ENCODE measurements at regions not wholly inside any gene's neighbourhood (a gene's known extent, or its start where the extent isn't known, plus 50 kb on each side); places are given as distances from the start of the nearest gene placed in this dataset.

DNA sequence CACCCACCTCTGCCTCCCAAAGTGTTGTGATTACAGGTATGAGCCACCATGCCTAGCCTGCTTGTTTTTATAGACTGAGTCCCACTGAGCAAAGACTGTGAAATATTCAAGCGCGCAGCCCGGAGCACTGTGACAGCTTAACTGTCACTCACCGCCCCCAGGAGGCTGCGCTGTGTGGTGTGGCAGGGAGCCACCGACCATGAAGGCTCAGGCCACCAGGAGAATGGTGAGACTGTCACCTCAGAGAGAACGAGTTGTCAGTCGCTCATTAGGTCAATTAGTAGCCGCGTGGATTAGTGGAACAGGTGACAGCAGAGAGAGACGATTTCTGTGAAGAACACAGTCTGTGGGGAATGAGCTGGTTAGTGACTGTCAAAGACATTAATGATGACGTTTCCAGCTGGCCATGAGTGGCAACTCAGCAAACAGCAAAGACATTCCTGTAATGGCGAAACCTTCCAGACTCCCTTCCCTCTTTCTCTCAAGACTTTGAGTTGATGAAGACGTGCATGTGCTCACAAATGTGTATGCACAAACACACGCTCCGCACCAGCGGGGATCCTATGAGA, 64.5 kb downstream of the CYCS start:
- TF ChIP-seq, protein P1, sequence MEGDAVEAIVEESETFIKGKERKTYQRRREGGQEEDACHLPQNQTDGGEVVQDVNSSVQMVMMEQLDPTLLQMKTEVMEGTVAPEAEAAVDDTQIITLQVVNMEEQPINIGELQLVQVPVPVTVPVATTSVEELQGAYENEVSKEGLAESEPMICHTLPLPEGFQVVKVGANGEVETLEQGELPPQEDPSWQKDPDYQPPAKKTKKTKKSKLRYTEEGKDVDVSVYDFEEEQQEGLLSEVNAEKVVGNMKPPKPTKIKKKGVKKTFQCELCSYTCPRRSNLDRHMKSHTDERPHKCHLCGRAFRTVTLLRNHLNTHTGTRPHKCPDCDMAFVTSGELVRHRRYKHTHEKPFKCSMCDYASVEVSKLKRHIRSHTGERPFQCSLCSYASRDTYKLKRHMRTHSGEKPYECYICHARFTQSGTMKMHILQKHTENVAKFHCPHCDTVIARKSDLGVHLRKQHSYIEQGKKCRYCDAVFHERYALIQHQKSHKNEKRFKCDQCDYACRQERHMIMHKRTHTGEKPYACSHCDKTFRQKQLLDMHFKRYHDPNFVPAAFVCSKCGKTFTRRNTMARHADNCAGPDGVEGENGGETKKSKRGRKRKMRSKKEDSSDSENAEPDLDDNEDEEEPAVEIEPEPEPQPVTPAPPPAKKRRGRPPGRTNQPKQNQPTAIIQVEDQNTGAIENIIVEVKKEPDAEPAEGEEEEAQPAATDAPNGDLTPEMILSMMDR (IDR thresholded peaks at IDR 0.05; ENCODE audit: low read depth, low read length) = no peak
- no peaks in the 10 kb centered on the region for H3K4me1 ChIP-seq (ENCODE audit: low read depth)
- H3K27me3 ChIP-seq = no peaks in the 10 kb centered on the region
- H3K4me3 ChIP-seq = no peak overlapping the region
- H3K36me3 ChIP-seq = no peaks in the 10 kb centered on the region
- H3K27ac ChIP-seq = no peak overlapping the region
- DNase-seq (ENCODE audit: low read depth in 1 of 2, low spot score in 1 of 2) = no peak
- H3K9me3 ChIP-seq (ENCODE audit: low read depth) = no peaks in the 10 kb centered on the region

DNA sequence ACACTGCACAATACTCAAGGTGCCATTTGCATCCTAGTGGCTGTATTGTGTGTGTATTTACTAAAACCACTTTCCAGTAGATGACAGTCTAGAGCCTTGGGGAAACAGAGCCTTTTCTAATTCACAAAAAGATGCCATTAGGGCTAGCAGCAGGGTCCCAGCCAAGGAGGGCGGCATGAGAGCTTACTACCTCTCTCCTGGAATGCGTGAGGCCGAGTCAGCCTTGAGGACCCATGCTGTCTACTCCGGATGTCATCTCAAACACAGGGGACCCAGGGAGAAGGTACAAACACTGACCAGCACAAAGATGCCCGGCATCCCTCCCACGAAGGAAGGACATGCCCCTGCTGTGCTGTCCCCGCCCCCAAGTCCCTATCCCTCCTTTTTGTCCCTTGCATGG, 65.5 kb downstream of the CYCS start:
- H3K27ac ChIP-seq = no peak overlapping the region
- H3K4me3 ChIP-seq = no peak overlapping the region
- TF ChIP-seq, protein P1 (IDR thresholded peaks at IDR 0.05; ENCODE audit: low read depth, low read length) = no peak
- no peak for DNase-seq (ENCODE audit: low read depth in 1 of 2, low spot score in 1 of 2)
- H3K4me1 ChIP-seq (ENCODE audit: low read depth) = no peaks in the 10 kb centered on the region
- no peaks in the 10 kb centered on the region for H3K27me3 ChIP-seq
- no peaks in the 10 kb centered on the region for H3K9me3 ChIP-seq (ENCODE audit: low read depth)
- no peaks in the 10 kb centered on the region for H3K36me3 ChIP-seq

DNA sequence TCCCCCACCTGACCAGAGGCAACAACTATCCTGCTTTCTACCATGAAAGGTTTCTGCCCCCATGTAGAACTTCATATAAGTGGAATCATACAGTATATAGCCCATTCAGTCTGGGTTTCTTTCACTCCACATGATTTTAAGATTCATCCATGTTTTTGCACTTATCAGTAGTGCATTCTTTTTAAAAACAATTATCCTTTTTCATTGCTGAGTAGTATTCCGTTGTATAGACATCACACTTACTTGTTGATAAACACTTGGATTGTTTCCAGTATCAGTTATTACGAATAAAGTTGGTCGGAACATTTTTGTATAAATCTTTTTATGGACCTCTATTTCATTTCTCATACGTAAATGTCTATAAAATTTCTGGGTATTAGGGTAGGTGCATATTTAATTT, 68.7 kb downstream of the CYCS start:
- Histone ChIP-seq H3K4me1 (ENCODE audit: low read depth) (no peaks in the 10 kb centered on the region), H3K27me3 (no peaks in the 10 kb centered on the region), H3K36me3 (no peaks in the 10 kb centered on the region), H3K9me3 (ENCODE audit: low read depth) (no peaks in the 10 kb centered on the region), H3K4me3 (no peak overlapping the region), H3K27ac (no peak overlapping the region)
- TF ChIP-seq, protein P1 (IDR thresholded peaks at IDR 0.05; ENCODE audit: low read depth, low read length) = no peak
- no peak for DNase-seq (ENCODE audit: low read depth in 1 of 2, low spot score in 1 of 2)

DNA sequence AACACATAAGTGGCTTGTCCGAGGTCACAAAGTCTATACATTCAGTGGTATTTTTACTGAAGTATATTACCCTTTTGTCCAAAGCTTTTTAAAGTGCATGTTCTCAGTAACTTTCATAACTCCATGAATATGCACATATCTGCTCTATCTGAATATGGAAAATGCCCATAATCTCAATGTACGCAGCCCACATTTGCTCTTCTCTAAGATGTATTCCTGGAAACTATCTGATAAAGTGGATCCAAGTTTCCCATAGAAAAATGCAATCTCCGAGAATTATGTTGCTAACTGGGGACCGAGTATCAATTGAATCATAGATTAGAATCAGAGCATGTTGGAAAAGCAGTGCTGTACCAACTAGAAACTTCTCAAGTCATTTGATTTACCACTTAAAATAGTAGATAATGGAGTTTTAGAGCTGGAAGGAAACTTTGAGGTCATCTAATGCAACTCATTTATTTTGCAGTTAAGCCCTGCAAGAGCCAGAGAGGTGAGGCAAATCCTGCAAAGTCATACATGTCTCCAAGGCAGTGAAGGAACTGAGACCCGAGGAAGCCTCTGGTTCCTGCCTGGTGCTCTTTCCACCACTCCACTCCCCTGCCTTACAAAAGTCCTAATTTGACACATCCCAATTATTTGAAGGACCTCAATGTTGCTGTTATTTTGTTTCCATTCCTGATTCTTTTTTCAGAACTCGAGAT, 69.4 kb downstream of the CYCS start:
- Histone ChIP-seq H3K9me3 (ENCODE audit: low read depth) (no peaks in the 10 kb centered on the region), H3K27me3 (no peaks in the 10 kb centered on the region), H3K36me3 (no peaks in the 10 kb centered on the region), H3K4me3 (no peak overlapping the region), H3K27ac (no peak overlapping the region), H3K4me1 (ENCODE audit: low read depth) (no peaks in the 10 kb centered on the region)
- DNase-seq (ENCODE audit: low read depth in 1 of 2, low spot score in 1 of 2) = no peak
- TF ChIP-seq, protein P1 (IDR thresholded peaks at IDR 0.05; ENCODE audit: low read depth, low read length) = no peak

DNA sequence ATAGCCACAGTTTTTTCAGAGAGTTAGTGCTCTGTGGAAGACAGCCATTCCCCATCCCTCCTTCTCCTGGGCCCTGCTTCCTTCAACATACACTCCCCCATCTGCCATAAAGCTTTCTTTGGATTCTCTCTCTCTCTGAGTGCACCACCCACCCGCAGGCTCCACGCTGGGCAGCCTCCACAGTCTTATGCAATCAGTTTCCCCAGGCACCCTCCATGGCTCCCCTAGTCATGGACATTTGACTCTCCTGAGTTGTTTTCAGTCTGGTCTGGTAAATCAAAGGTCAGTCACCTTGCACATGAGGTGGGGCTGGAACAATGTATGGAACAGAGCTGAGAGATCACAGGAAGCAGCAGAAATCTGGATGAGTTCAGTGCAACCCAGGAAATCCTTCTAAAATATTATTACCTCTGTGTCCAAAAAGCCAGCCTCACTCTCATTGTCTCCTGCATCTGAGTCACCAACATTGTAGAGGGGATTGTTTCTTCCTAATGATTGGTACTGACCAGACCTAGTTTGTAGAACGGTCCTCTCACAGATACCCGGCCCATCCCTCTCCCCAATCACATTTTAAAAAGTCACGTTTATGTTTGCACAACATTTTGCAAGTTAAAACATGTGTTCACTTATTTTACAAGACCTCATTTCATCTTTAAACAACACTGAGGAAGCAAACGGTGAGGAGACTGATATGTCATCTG, 70.1 kb downstream of the CYCS start:
- no peaks in the 10 kb centered on the region for H3K9me3 ChIP-seq (ENCODE audit: low read depth)
- H3K4me1 ChIP-seq (ENCODE audit: low read depth) = no peaks in the 10 kb centered on the region
- no peak overlapping the region for H3K27ac ChIP-seq
- no peaks in the 10 kb centered on the region for H3K27me3 ChIP-seq
- DNase-seq (ENCODE audit: low read depth in 1 of 2, low spot score in 1 of 2) = no peak
- no peaks in the 10 kb centered on the region for H3K36me3 ChIP-seq
- no peak overlapping the region for H3K4me3 ChIP-seq
- TF ChIP-seq, protein P1 (IDR thresholded peaks at IDR 0.05; ENCODE audit: low read depth, low read length) = no peak
